ENCODE measurements at regions not wholly inside any gene's neighbourhood (a gene's known extent, or its start where the extent isn't known, plus 50 kb on each side); places are given as distances from the start of the nearest gene placed in this dataset.

GRCh38 chr1:192506741-192507155 lies 68.8 kb upstream of the RGS1 start:
- TF ChIP-seq CTCF (IDR thresholded peaks at IDR 0.05) (no peak), POLR2A (IDR thresholded peaks at IDR 0.05) (no peak)
